ENCODE measurements at regions not wholly inside any gene's neighbourhood (a gene's known extent, or its start where the extent isn't known, plus 50 kb on each side); places are given as distances from the start of the nearest gene placed in this dataset.
A peak's percentile ranks its signal among the peaks of the same experiment; 100 is the strongest.

- no peak for DNase-seq
These were observed 125.4 kb downstream of the SLC38A6 start for GRCh38 chr14:61106271-61106958.

GRCh38 chr14:61104358-61104757 is 123.3 kb downstream of the SLC38A6 start:
- no peak for DNase-seq

- DNase-seq: peak in 1 of 2 donors; percentile 13
These were observed 122.7 kb downstream of the SLC38A6 start for GRCh38 chr14:61103541-61104339.

- DNase-seq: no peak
These were observed 121.8 kb downstream of the SLC38A6 start for GRCh38 chr14:61102549-61103466.

Measured in stimulated activated CD4-positive, alpha-beta T cell treated with anti-CD3 and anti-CD28 coated beads, Interleukin-2, amount 100 ng/mL, for 48 hours (primary cell).